ENCODE measurements at regions not wholly inside any gene's neighbourhood (a gene's known extent, or its start where the extent isn't known, plus 50 kb on each side); places are given as distances from the start of the nearest gene placed in this dataset.

DNA sequence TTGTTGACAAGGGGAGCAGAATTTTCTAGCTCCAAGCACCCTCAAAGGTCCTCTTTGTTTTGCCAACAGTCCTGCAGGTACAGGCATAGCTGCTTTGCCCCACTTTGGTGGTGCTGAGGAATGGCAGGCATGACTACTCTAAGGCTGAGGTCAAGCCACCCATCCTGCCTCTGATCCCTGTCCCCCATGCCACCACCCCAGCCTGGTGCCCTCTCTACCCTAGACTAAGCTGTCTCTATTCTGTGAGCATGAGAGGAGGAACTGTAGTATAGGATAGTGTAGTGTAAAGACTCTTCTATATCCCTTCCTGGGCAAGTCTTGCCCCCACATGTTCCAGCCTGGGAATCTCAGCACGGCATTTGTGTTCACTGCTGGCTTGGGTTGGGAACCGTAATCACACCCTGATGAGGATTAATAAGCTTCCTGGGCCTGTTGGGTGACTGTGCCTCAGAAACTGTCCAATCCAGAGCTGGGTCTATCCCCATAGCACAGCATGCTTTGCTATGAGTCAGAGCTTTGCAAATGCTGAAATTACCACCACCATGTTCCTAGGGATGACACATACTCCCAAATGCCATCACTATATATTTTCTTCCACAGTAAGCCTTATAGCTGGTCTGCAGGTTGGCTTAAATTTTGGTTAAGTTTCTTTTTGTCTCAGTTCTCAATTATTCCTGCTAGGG, 105.7 kb upstream of the PPP2R5A start:
- TF ChIP-seq, protein P1, sequence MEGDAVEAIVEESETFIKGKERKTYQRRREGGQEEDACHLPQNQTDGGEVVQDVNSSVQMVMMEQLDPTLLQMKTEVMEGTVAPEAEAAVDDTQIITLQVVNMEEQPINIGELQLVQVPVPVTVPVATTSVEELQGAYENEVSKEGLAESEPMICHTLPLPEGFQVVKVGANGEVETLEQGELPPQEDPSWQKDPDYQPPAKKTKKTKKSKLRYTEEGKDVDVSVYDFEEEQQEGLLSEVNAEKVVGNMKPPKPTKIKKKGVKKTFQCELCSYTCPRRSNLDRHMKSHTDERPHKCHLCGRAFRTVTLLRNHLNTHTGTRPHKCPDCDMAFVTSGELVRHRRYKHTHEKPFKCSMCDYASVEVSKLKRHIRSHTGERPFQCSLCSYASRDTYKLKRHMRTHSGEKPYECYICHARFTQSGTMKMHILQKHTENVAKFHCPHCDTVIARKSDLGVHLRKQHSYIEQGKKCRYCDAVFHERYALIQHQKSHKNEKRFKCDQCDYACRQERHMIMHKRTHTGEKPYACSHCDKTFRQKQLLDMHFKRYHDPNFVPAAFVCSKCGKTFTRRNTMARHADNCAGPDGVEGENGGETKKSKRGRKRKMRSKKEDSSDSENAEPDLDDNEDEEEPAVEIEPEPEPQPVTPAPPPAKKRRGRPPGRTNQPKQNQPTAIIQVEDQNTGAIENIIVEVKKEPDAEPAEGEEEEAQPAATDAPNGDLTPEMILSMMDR (conservative IDR thresholded peaks at IDR 0.05; ENCODE audit: low read depth, low read length) = no peak
- no peak overlapping the region for H3K4me3 ChIP-seq (ENCODE audit: low read depth, low read length)
- peak; percentile 91 for DNase-seq (ENCODE audit: low read depth)

DNA sequence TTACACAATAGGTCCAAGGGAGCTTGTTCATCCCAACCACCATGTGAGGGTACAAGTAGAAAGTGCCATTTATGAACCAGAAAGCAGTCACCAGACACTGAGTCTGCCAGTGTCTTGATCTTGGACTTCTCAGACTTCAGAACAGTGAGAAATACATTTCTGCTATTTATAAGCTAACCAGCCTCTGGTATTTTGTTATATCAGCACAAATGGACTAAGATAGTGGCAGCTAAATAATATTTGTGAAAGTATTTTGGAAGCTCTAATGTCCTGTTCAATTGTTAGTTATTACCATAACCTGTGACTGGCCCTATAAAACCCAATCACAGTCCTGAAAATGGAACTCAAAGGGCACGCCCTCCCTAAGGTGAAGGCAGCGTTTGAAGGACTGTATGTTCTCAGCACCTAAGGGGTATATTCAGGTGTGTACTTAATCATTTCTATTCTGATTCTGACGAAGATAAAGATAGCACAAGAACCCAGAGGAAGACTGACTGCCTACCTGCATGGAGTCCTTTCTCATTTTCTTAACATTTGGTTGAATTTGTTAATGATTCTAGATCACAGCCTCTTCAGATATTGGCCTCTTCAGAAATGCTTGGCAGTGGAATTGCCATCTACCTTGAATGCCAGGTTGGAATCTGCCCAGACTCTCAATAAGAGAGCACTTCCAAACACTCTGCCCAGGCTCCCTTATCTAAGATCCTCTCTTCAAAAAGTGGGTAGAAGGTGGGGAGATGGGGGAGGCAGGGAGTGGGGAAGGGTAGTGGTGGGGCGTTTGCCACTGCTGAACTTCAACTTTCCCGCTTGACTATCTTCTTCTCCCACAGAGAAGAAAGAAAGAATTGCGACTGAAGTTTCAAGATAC, 104.0 kb upstream of the PPP2R5A start:
- TF ChIP-seq, protein P1 (conservative IDR thresholded peaks at IDR 0.05; ENCODE audit: low read depth, low read length) = no peak
- no peak overlapping the region for H3K4me3 ChIP-seq (ENCODE audit: low read depth, low read length)
- DNase-seq (ENCODE audit: low read depth) = no peak

DNA sequence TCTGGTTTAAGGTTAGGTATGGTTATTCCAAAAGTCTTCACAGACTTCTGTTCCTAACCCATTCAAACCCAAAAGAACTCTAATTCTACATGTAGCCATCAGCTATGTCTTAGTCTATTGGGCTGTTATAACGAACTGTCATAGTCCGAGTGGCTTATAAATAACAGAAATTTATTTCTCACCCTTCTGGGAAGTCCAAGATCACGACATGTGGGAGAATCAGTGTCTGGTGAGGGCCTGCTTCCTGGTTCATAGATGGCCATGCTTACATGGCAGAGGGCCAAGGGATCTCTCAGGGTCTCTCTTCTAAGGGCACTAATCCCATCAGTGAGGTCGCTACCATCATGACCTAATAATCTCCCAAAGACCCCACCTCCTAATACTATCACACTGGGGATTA, 103.0 kb upstream of the PPP2R5A start:
- H3K4me3 ChIP-seq (ENCODE audit: low read depth, low read length) = no peak overlapping the region
- TF ChIP-seq, protein P1 (conservative IDR thresholded peaks at IDR 0.05; ENCODE audit: low read depth, low read length) = no peak
- no peak for DNase-seq (ENCODE audit: low read depth)

DNA sequence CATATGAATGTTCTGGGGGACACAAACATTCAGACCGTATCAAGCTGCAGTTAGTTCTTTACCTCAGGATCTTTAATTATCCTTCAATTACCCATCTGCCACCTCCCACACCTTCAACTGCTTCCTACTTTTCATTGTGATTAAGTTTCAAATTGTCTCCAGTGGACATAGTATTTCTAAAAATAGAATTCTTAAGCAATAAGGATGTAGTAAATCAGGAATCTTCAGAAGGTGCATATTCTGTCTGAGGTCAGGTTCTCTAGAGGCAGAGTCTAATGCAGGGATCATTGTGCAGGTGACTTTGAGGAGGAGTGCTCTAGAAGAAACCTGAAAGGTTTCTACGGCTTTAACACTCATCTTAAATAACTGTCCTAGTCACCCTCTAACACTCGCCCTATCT, 102.6 kb upstream of the PPP2R5A start:
- TF ChIP-seq, protein P1 (conservative IDR thresholded peaks at IDR 0.05; ENCODE audit: low read depth, low read length) = no peak

DNA sequence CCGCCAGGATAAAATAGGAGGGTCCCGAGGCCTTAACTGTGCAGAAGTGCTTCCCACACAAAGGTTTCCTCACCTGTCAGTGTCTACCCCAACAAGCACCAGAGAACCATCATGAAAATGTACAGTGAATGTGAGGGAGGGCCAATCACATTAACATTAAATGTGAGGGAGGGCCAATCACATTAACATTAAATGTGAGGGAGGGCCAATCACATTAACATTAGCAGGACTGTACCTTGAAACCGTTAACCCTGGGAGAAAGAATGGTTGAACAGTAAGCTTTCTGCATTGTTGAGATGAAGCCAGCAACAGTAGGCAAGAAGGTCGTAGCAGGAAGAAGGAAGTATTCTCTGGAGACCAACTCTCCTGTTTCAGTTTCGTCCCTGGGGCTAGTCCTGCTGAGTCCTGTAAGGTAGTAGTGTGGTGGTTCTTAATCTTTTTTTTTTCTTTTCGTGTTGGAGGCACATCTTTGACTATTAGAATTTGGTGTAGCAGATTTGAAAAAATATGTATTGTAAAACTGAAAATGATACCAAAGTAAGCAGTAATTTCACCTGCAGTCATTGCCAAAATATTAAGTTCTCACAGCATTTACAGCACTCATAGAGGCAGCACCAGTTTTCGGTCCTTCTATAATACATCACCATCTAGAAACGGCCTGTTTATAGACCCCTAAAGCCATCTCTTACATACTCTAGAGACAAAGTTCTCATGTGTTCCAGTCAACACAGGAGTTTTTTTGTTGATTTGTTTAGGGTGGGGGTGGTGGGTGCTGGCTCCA, 98.6 kb upstream of the PPP2R5A start:
- TF ChIP-seq, protein P1 (conservative IDR thresholded peaks at IDR 0.05; ENCODE audit: low read depth, low read length) = no peak
- peak; percentile 44 for DNase-seq (ENCODE audit: low read depth)
- H3K4me3 ChIP-seq (ENCODE audit: low read depth, low read length) = no peak overlapping the region

More for the DNA sequence above, 102.6 kb upstream of the PPP2R5A start:
- no peak overlapping the region for H3K4me3 ChIP-seq (ENCODE audit: low read depth, low read length)
- no peak for DNase-seq (ENCODE audit: low read depth)

DNA sequence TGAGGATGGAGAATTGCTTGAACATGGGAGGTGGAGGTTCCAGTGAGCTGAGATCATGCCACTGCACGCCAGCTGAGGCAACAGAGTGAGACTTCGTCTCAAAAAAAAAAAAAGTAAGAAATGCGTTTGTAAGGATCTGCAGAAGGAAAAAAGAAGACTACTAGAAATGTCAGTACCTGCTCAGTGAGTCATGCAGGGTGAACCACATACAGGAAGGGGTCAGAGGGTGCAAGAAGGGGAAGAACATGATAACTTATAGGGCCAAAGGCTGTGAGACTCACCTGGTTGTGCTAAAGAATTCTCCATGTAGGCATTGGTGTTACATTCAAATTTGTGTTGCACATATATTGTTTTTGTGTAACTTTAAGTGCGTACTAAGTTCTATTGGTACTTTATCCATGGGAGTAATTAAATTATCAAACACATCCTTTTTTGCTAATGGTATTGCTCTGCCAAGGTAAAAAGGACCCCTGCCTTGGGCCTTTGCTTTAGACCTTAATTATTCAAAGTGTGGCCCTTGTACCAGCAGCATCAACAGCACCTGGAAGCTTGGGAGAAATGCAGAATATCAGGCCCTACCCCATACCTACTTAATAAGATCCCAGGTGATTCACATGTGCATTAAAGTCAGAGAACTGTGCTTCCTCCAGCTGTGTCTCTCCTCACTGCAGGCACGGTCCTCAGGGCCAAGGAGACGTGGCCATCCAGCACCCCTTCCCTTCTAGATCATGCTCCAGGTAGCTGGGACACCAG, 96.4 kb upstream of the PPP2R5A start:
- DNase-seq (ENCODE audit: low read depth) = no peak

More for the DNA sequence above, 96.4 kb upstream of the PPP2R5A start:
- no peak overlapping the region for H3K4me3 ChIP-seq (ENCODE audit: low read depth, low read length)
- TF ChIP-seq, protein P1 (conservative IDR thresholded peaks at IDR 0.05; ENCODE audit: low read depth, low read length) = no peak
